Transverse colon (tissue), 4 donors: ENCODE measurements at regions not wholly inside any gene's neighbourhood (a gene's known extent, or its start where the extent isn't known, plus 50 kb on each side); places are given as distances from the start of the nearest gene placed in this dataset.
A peak's percentile ranks its signal among the peaks of the same experiment; 100 is the strongest.

Experiments
- DNase-seq: peaks from one replicate; pipeline ENCODE4 v3.0.0-alpha.2; 2019
- H3K27ac ChIP-seq, 4 donors: fragments of 200-600 bp; sonication (generic); 2 replicates each; pipeline ENCODE4 v1.5.1; 2016 to 2018; ENCODE audit warnings: inconsistent platforms in 4 of 4
- H3K27me3 ChIP-seq: fragments of 200-600 bp; sonication (generic); 2 replicates; pipeline ENCODE4 v1.5.1; 2017; ENCODE audit warnings: inconsistent platforms
- H3K36me3 ChIP-seq, 4 donors: fragments of 200-600 bp; sonication (generic); 2 replicates each; pipeline ENCODE4 v1.5.1; 2017 to 2019; ENCODE audit warnings: inconsistent platforms in 4 of 4
- H3K4me1 ChIP-seq, 4 donors: fragments of 200-600 bp; sonication (generic); 2 replicates each; pipeline ENCODE4 v1.5.1; 2017 to 2020; ENCODE audit warnings: inconsistent platforms in 4 of 4
- H3K4me3 ChIP-seq, 4 donors: fragments of 200-600 bp; sonication (generic); 1 replicate in 1 of 4; 2 replicates in 3 of 4; pipeline versions ENCODE4 v1.5.1 to v1.6.1; 2017 to 2019; ENCODE audit warnings: inconsistent platforms in 4 of 4
- H3K9me3 ChIP-seq, 2 donors: fragments of 200-600 bp; sonication (generic); 2 replicates each; pipeline ENCODE4 v1.5.1; 2017 to 2019; ENCODE audit warnings: inconsistent platforms in 2 of 2
- EP300 ChIP-seq: sonication (generic); formaldehyde crosslinking; IDR thresholded peaks from one replicate; pipeline ENCODE4 v1.6.1; 2017; ENCODE audit warnings: antibody characterized with exemption, low read depth
- POLR2A ChIP-seq: fragments of 450-650 bp; IDR thresholded peaks from one replicate; pipeline ENCODE4 v1.6.1; 2016; ENCODE audit warnings: antibody characterized with exemption, mild to moderate bottlenecking, moderate library complexity
- POLR2AphosphoS5 ChIP-seq, 3 donors: sonication (generic); formaldehyde crosslinking; IDR thresholded peaks; one replicate each; pipeline ENCODE4 v1.6.1; 2016; ENCODE audit warnings: antibody characterized with exemption in 3 of 3
- WGBS, 2 donors: methylation state at CpG; one replicate each; pipeline ENCODE4 v1.1.5; 2018; ENCODE audit warnings: low coverage in 1 of 2; 5-methylcytosine and 5-hydroxymethylcytosine counted together
- in situ Hi-C, 4 donors: fragments of 200-750 bp; cut with MboI; loops; one replicate each; pipeline versions ENCODE4 v1.15.0 to v1.15.1; 2017; ENCODE audit warnings: low sequenced_read_pairs in 3 of 4, low pct_ligation_motif_present in 1 of 4, low pct_unique_long_range_greater_than_20kb in 1 of 4
- intact Hi-C: fragments of 100-400 bp; cut with DNase I; formaldehyde crosslinking; loops from one replicate; pipeline ENCODE4 v1.15.1; 2023; ENCODE audit warnings: low total_unique reads
- TF ChIP-seq, protein P1 (sequence below), 5 experiments: fragments of 200-600 bp in 3 of 5; fragments of 450-650 bp in 2 of 5; sonication (generic) in 3 of 5; IDR thresholded peaks; 1 replicate in 2 of 5; 2 replicates in 3 of 5; pipeline ENCODE4 v1.5.1; 2016 to 2017; ENCODE audit warnings: antibody characterized with exemption in 5 of 5, inconsistent platforms in 3 of 5, mild to moderate bottlenecking in 2 of 5, moderate library complexity in 1 of 5

DNA sequence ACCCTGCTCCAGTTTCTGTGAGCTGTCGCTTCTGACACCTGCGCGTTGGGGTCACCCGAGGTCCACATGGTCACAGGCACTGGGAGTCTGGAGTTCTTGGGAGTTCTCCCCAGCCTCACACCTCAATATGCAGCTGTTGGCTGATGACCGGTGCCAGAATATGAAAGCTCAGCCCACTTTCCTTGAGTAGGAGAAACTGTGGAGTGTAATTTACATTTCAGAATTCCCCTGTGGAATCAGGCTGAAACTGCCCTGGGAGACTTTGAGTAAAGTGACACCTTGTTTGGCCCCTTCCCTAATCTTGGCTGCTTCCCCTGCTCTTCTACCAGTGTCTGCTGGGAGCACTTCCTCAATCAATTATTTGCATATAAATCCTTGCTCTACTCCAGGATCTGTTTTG is 255.9 kb downstream of the NFKBIZ start:
- 70 to 93% methylated on average over 5 of the region's 5 CpGs for WGBS, 2 donors

DNA sequence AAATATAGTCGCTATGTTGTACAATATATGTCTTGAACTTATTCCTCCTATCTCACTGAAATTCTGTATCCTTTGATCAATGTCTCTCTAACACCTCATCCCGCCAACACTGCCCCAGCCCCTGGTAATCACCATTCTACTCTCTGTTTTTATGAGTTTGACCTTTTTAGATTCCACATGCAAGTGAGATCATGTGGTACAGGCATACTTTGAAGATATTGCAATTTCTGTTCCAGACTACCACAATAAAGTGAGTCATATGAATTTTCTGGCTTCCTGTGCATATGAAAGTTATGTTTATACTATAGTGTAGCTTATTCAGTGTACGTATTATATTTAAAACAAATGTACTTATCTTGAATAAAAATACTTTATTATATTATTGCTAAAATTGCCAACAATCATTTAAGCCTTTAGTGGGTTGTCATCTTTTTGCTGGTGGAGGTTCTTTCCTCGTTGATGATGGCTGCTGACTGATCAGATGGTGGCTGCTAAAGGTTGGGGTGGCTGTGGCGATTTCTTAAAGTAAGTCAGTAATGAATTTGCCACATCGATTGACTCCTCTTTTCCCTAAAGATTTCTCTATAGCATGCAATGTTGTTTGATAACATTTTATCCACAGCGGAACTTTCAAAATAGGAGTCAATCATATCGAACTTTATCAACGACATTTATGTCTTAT is 257.2 kb downstream of the NFKBIZ start:
- H3K9me3 ChIP-seq, result peaks cover 9 to 14% of the 10 kb centered on the region in 2 donors
- no peak overlapping the region for H3K27ac ChIP-seq
- peaks cover 0 to 4% (median 2%) of the 10 kb centered on the region in 4 donors for H3K4me1 ChIP-seq
- H3K4me3 ChIP-seq, result no peak overlapping the region
- in situ Hi-C loops (no loop called here), intact Hi-C loops (no loop called here)
- 88 to 90% methylated on average over 9 of the region's 9 CpGs for WGBS, 2 donors
- DNase-seq, result no peak
- no peaks in the 10 kb centered on the region for H3K27me3 ChIP-seq
- no peaks in the 10 kb centered on the region for H3K36me3 ChIP-seq
- TF ChIP-seq, protein P1, sequence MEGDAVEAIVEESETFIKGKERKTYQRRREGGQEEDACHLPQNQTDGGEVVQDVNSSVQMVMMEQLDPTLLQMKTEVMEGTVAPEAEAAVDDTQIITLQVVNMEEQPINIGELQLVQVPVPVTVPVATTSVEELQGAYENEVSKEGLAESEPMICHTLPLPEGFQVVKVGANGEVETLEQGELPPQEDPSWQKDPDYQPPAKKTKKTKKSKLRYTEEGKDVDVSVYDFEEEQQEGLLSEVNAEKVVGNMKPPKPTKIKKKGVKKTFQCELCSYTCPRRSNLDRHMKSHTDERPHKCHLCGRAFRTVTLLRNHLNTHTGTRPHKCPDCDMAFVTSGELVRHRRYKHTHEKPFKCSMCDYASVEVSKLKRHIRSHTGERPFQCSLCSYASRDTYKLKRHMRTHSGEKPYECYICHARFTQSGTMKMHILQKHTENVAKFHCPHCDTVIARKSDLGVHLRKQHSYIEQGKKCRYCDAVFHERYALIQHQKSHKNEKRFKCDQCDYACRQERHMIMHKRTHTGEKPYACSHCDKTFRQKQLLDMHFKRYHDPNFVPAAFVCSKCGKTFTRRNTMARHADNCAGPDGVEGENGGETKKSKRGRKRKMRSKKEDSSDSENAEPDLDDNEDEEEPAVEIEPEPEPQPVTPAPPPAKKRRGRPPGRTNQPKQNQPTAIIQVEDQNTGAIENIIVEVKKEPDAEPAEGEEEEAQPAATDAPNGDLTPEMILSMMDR (IDR thresholded peaks at IDR 0.05), result no peak
- TF ChIP-seq POLR2A, result no peak
- no peak for TF ChIP-seq POLR2AphosphoS5 (IDR thresholded peaks at IDR 0.05)
- TF ChIP-seq EP300, result no peak

More for the DNA sequence above, 255.9 kb downstream of the NFKBIZ start:
- Histone ChIP-seq H3K9me3 (peaks cover 9 to 14% of the 10 kb centered on the region in 2 donors), H3K4me3 (no peak overlapping the region), H3K27ac (no peak overlapping the region), H3K27me3 (no peaks in the 10 kb centered on the region), H3K36me3 (no peaks in the 10 kb centered on the region), H3K4me1 (peaks cover 0 to 4% (median 2%) of the 10 kb centered on the region in 4 donors)
- in situ Hi-C loops (no loop called here), intact Hi-C loops (no loop called here)
- DNase-seq, result no peak
- TF ChIP-seq POLR2A (no peak), EP300 (no peak)
- TF ChIP-seq, protein P1 (IDR thresholded peaks at IDR 0.05), result no peak

DNA sequence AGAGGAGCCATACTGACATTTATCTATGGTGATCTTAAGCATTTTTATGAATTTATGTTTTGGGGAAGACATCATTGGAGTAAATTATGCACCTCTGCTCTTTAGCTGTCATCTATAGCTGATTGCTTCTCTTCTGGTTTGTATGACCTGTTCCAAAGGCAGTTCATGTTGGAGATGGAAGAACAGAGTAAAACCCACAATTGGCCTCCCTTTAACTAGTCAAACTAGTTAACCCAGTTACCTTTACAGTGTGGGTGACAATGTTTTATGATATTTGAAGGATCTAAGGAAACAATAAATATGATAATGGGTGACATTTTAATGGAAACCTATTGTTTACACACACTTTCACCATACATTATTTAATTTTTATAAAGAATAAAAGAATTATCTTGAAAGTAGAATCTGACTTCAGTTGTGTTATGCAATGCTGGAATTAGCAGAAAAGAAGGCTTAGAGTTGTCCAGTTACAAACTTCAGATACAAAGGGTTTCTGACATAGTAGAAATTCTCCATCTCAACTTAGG is 263.5 kb downstream of the NFKBIZ start:
- Histone ChIP-seq H3K9me3 (peaks cover 1 to 5% of the 10 kb centered on the region in 2 donors), H3K36me3 (no peaks in the 10 kb centered on the region), H3K27ac (peak overlapping the region in 3 of 4 donors; percentile 13 to 17 (median 15)), H3K27me3 (no peaks in the 10 kb centered on the region), H3K4me3 (no peak overlapping the region), H3K4me1 (peaks cover 0 to 8% (median 2%) of the 10 kb centered on the region in 4 donors)
- in situ Hi-C loops, result no loop called here
- no peak for TF ChIP-seq EP300
- TF ChIP-seq, protein P1 (IDR thresholded peaks at IDR 0.05), result no peak
- DNase-seq, result no peak
- intact Hi-C loops, result no loop called here

DNA sequence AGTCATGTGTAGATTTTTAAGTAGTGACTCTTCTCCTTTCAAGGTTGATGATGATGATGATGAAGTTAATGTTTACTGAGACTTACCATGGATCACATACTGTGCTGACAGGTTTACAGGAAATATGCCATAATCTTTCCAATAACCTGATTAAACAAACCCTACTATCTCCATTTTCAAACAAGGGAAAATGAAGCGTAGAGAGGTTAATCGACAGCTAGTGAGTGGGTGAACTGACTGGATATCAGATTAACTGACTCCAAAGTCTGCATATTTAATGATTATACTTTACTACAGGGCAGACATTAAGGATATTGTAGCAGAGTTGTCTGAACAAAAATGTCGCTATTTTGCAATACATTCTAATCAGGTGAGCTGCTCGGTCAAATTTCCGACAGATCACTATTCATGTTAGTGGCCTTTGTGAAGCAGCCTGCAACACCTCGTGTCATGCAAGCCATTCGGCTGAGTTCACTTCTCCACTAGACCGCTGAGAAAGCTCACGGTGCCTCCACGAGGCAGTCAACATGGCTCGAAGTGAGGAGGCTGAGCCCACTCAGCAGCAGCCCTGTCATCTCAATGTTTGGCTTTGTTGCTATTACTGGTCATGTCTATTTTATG is 264.2 kb downstream of the NFKBIZ start:
- WGBS, 2 donors, result 81 to 82% methylated on average over 3 to 11 of the region's 11 CpGs
- Histone ChIP-seq H3K27me3 (no peaks in the 10 kb centered on the region), H3K4me1 (peaks cover 0 to 8% (median 2%) of the 10 kb centered on the region in 4 donors), H3K4me3 (no peak overlapping the region), H3K27ac (peak overlapping the region in 3 of 4 donors; percentile 13 to 17 (median 15)), H3K36me3 (no peaks in the 10 kb centered on the region), H3K9me3 (no peaks in the 10 kb centered on the region)
- intact Hi-C loops, result no loop called here
- DNase-seq, result no peak
- no peak for TF ChIP-seq EP300
- TF ChIP-seq POLR2A, result no peak
- TF ChIP-seq, protein P1 (IDR thresholded peaks at IDR 0.05), result no peak
- no peak for TF ChIP-seq POLR2AphosphoS5 (IDR thresholded peaks at IDR 0.05)
- in situ Hi-C loops, result no loop called here
